ENCODE measurements at regions not wholly inside any gene's neighbourhood (a gene's known extent, or its start where the extent isn't known, plus 50 kb on each side); places are given as distances from the start of the nearest gene placed in this dataset.

DNA sequence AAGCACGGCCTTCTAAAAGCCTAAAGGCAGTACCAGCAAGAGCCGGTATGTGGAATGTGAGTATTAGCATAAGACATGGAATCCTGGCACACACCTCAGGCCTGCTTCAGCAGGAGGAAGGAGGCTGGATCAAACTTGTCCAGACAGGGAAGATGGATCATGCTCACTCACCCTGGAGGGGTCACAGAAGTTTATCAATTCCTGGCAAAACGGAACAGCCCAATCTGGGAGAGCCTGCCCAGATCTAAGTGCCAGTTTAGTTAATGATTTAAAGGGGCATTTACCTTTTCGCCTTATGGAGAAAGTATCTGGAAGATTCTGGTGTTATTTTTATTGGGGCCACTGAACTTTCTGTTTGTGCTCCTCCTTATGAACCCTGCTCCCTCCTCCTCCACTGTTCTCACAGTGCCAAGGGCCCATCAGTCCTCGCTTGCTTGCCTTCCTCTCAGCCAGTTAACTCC, 58.3 kb upstream of the NFE2L2 start:
- TF ChIP-seq, protein P1, sequence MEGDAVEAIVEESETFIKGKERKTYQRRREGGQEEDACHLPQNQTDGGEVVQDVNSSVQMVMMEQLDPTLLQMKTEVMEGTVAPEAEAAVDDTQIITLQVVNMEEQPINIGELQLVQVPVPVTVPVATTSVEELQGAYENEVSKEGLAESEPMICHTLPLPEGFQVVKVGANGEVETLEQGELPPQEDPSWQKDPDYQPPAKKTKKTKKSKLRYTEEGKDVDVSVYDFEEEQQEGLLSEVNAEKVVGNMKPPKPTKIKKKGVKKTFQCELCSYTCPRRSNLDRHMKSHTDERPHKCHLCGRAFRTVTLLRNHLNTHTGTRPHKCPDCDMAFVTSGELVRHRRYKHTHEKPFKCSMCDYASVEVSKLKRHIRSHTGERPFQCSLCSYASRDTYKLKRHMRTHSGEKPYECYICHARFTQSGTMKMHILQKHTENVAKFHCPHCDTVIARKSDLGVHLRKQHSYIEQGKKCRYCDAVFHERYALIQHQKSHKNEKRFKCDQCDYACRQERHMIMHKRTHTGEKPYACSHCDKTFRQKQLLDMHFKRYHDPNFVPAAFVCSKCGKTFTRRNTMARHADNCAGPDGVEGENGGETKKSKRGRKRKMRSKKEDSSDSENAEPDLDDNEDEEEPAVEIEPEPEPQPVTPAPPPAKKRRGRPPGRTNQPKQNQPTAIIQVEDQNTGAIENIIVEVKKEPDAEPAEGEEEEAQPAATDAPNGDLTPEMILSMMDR (IDR thresholded peaks at IDR 0.05; ENCODE audit: low read depth, low read length) = no peak
- no peak for TF ChIP-seq EZH2phosphoT487 (IDR thresholded peaks at IDR 0.05; ENCODE audit: low read depth)
